ENCODE measurements at regions not wholly inside any gene's neighbourhood (a gene's known extent, or its start where the extent isn't known, plus 50 kb on each side); places are given as distances from the start of the nearest gene placed in this dataset.

DNA sequence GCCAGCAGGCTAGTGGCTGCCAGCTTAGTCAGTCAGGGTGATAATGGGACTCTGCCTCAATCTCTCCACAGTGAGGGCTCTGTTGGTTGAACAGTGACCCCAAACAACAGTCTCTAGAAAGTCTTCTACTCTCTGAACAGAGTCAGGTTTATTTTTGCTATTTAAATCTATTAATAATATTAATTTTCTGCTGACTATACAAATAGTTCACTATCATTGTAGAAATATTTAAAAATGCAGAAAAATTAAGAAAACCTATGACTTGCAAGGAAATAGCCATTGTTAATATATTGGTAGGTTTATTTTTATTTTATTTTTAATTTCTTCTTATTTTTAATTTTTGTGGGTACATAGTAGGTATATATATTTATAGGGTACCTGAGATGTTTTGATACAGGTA is 67.9 kb upstream of the AADAT start:
- no peak for TF ChIP-seq CTCF (IDR thresholded peaks at IDR 0.05 in 4 of 5, conservative IDR thresholded peaks at IDR 0.05 in 1 of 5)
- TF ChIP-seq POLR2A (IDR thresholded peaks at IDR 0.05), result no peak

Data from gastrocnemius medialis (tissue), 4 donors.